ENCODE measurements at regions not wholly inside any gene's neighbourhood (a gene's known extent, or its start where the extent isn't known, plus 50 kb on each side); places are given as distances from the start of the nearest gene placed in this dataset.

- no peak for TF ChIP-seq CTCF (conservative IDR thresholded peaks at IDR 0.05)
- no peak for TF ChIP-seq EZH2 (IDR thresholded peaks at IDR 0.05; ENCODE audit: low read depth)
Observed at GRCh38 chr2:5234563-5234962, 457.6 kb upstream of the SOX11 start.
